ENCODE measurements at regions not wholly inside any gene's neighbourhood (a gene's known extent, or its start where the extent isn't known, plus 50 kb on each side); places are given as distances from the start of the nearest gene placed in this dataset.

GRCh38 chr2:150085478-150085877, 402.0 kb downstream of the RND3 start:
- TF ChIP-seq ZBTB43 (CRISPR knock-in tag; IDR thresholded peaks at IDR 0.05), result no peak
- TF ChIP-seq CTCF (IDR thresholded peaks at IDR 0.05 in 2 of 3, conservative IDR thresholded peaks at IDR 0.05 in 1 of 3; ENCODE audit: insufficient read depth in 2 of 3, low read depth in 1 of 3, low read length in 3 of 3), result no peak
- no peak for TF ChIP-seq BCL6 (CRISPR knock-in tag; IDR thresholded peaks at IDR 0.05)
- no peak for TF ChIP-seq TCF3 (CRISPR knock-in tag; IDR thresholded peaks at IDR 0.05)
- TF ChIP-seq ZNF449 (CRISPR knock-in tag; IDR thresholded peaks at IDR 0.05), result no peak
- TF ChIP-seq FUS (optimal IDR thresholded peaks at IDR 0.05; ENCODE audit: low read depth, low read length), result no peak
- no peak for TF ChIP-seq TCF7L2 (IDR thresholded peaks at IDR 0.05; ENCODE audit: low read depth, low read length)
- TF ChIP-seq POLR2A (conservative IDR thresholded peaks at IDR 0.05), result no peak

Measured in K562 (cell line).